Natural killer cell treated with Interleukin-12 subunit alpha and Interleukin-12 subunit beta and Interleukin-15 and Interleukin-18, amount 100 ng/mL, for 72 hours (primary cell): ENCODE measurements at regions not wholly inside any gene's neighbourhood (a gene's known extent, or its start where the extent isn't known, plus 50 kb on each side); places are given as distances from the start of the nearest gene placed in this dataset.
A peak's percentile ranks its signal among the peaks of the same experiment; 100 is the strongest.

Experiments
- ATAC-seq, 2 donors: fragments of 150-1000 bp; cut with Tn5 transposase in 1 of 2; sonication (Bioruptor Pico), chemical (Tn5 transposase) in 1 of 2; 2 replicates each; pipeline ENCODE4 v1.10.0; 2021
- DNase-seq: peaks from one replicate; pipeline ENCODE4 v3.0.0; 2022; ENCODE audit warnings: low spot score
- H3K27ac Mint-ChIP-seq, 2 donors: 1 replicate in 1 of 2; 2 replicates in 1 of 2; pipeline ENCODE4 v1.8.0; 2022; ENCODE audit warnings: mixed read lengths in 2 of 2, mild to moderate bottlenecking in 1 of 2, moderate library complexity in 1 of 2
- H3K27me3 Mint-ChIP-seq, 2 donors: 1 replicate in 1 of 2; 2 replicates in 1 of 2; pipeline ENCODE4 v1.8.0; 2022; ENCODE audit warnings: mixed read lengths in 2 of 2
- H3K36me3 Mint-ChIP-seq: one replicate; pipeline ENCODE4 v1.8.0; 2022; ENCODE audit warnings: mixed read lengths
- H3K4me1 Mint-ChIP-seq, 2 donors: 1 replicate in 1 of 2; 2 replicates in 1 of 2; pipeline ENCODE4 v1.8.0; 2022; ENCODE audit warnings: low read depth in 2 of 2, mixed read lengths in 2 of 2, mild to moderate bottlenecking in 1 of 2
- H3K4me3 Mint-ChIP-seq: one replicate; pipeline ENCODE4 v1.8.0; 2022; ENCODE audit warnings: mixed read lengths
- H3K9me3 Mint-ChIP-seq: 2 replicates; pipeline ENCODE4 v1.8.0; 2022; ENCODE audit warnings: mixed read lengths

DNA sequence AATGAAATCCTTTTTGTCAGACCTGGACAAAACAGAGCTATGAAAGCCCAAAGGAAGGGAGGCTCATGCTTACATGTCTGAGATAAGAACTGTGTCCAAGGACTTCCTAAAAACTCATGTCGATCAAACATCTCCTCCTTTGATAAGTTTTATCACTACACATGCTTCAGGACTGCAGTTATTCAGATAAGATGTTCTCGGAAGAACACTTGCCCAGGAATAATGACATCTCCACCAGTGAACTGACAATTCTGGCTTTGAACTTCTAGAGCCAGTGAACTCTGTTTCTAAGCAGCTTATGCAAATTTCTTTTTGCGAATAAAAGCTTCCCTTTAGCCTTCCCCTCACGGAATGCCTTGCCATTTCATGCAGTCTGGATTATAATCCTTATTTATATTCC lies 561.6 kb downstream of the TBC1D4 start:
- H3K27ac Mint-ChIP-seq, result no peak overlapping the region
- H3K4me3 Mint-ChIP-seq, result no peak overlapping the region
- no peak for DNase-seq
- H3K27me3 Mint-ChIP-seq, result no peaks in the 10 kb centered on the region
- peaks cover 13 to 21% of the 10 kb centered on the region in 2 donors for H3K4me1 Mint-ChIP-seq
- H3K36me3 Mint-ChIP-seq, result peaks cover 5% of the 10 kb centered on the region
- H3K9me3 Mint-ChIP-seq, result peaks cover 5% of the 10 kb centered on the region
- ATAC-seq, result no peak

- no peak for DNase-seq
- Mint-ChIP-seq H3K36me3 (peaks cover 5% of the 10 kb centered on the region), H3K27ac (no peak overlapping the region), H3K27me3 (no peaks in the 10 kb centered on the region), H3K4me1 (peaks cover 13 to 21% of the 10 kb centered on the region in 2 donors), H3K9me3 (peaks cover under 1% of the 10 kb centered on the region), H3K4me3 (no peak overlapping the region)
- ATAC-seq, result peak in 1 of 2 donors; percentile 31
Measured at GRCh38 chr13:74919914-74920313, 562.1 kb downstream of the TBC1D4 start.

- Mint-ChIP-seq H3K4me1 (no peaks in the 10 kb centered on the region), H3K27me3 (no peaks in the 10 kb centered on the region), H3K4me3 (no peak overlapping the region), H3K27ac (no peak overlapping the region), H3K9me3 (no peaks in the 10 kb centered on the region), H3K36me3 (no peaks in the 10 kb centered on the region)
- DNase-seq (no peak), ATAC-seq (no peak)
Measured at GRCh38 chr13:74912898-74913297, 569.1 kb downstream of the TBC1D4 start.

GRCh38 chr13:74910415-74910814 lies 571.6 kb downstream of the TBC1D4 start:
- H3K9me3 Mint-ChIP-seq, result no peaks in the 10 kb centered on the region
- H3K36me3 Mint-ChIP-seq, result no peaks in the 10 kb centered on the region
- H3K4me1 Mint-ChIP-seq, result no peaks in the 10 kb centered on the region
- no peak overlapping the region for H3K4me3 Mint-ChIP-seq
- peaks cover 0 to 2% of the 10 kb centered on the region in 2 donors for H3K27me3 Mint-ChIP-seq
- H3K27ac Mint-ChIP-seq, result no peak overlapping the region
- ATAC-seq (no peak), DNase-seq (no peak)

DNA sequence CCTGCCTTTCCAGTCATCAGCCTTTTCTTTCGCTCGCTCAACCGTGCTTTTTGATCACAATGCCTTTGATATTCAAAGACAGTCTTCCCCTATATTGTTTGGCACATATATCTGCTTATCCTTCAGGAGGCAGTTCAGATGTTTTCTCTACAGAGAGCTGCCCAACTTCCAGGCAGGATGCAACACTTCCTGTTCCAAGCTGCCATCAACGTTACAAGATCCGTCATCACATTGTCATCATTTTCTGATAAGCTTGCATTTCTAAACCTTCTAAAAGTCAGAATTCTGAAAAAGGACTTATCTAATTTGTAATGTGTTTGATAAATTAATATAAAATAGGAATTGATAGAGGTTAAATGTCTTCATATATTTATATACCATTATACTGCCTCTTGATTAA lies 574.2 kb downstream of the TBC1D4 start:
- no peaks in the 10 kb centered on the region for H3K9me3 Mint-ChIP-seq
- H3K4me1 Mint-ChIP-seq, result no peaks in the 10 kb centered on the region
- ATAC-seq (no peak), DNase-seq (no peak)
- no peaks in the 10 kb centered on the region for H3K36me3 Mint-ChIP-seq
- peaks cover 0 to 2% of the 10 kb centered on the region in 2 donors for H3K27me3 Mint-ChIP-seq
- no peak overlapping the region for H3K27ac Mint-ChIP-seq
- H3K4me3 Mint-ChIP-seq, result no peak overlapping the region

DNA sequence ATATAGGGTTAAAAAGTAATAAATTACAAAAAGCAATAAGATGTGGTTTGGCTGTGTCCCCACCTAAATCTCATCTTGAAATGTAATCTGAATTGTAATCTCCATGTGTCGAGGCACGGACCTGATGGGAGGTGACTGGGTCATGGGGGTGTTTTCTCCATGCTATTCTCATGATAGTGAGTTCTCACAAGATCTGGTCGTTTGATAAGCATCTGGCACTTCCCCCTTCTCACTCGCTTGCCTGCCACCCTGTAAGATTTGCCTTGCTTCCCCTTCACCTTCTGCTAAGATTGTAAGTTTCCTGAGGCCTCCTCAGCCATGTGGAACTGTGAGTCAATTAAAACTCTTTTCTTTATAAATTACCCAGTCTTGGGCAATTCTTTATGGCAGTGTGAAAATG lies 577.4 kb downstream of the TBC1D4 start:
- Mint-ChIP-seq H3K9me3 (no peaks in the 10 kb centered on the region), H3K27ac (no peak overlapping the region), H3K4me3 (no peak overlapping the region), H3K27me3 (peaks cover 0 to 2% of the 10 kb centered on the region in 2 donors), H3K36me3 (no peaks in the 10 kb centered on the region), H3K4me1 (no peaks in the 10 kb centered on the region)
- no peak for DNase-seq
- no peak for ATAC-seq

- H3K4me1 Mint-ChIP-seq, result no peaks in the 10 kb centered on the region
- DNase-seq (no peak), ATAC-seq (no peak)
- H3K27me3 Mint-ChIP-seq, result peaks cover 0 to 2% of the 10 kb centered on the region in 2 donors
- no peak overlapping the region for H3K27ac Mint-ChIP-seq
- no peaks in the 10 kb centered on the region for H3K9me3 Mint-ChIP-seq
- no peak overlapping the region for H3K4me3 Mint-ChIP-seq
- no peaks in the 10 kb centered on the region for H3K36me3 Mint-ChIP-seq
Measured at GRCh38 chr13:74895042-74895796, 586.8 kb downstream of the TBC1D4 start.

DNA sequence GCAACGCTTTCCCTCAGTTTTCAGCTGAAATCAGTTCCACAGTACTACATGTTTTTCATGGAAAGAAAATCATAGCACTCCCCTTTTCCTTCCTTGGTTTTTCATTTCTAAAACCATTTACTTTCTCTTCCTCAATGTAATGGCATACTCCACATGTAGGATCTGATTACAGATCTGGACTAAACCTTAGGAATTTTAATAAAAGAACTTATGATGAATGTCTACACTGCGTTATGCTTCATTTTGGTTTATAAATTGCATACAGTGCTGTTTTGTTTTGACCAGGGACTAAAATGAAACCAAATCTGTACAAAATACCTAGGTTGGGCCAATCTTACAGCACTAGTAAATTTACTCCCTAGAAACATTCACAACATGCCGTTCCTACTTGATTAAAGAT lies 589.9 kb downstream of the TBC1D4 start:
- DNase-seq (no peak), ATAC-seq (no peak)
- Mint-ChIP-seq H3K4me3 (no peak overlapping the region), H3K36me3 (no peaks in the 10 kb centered on the region), H3K4me1 (no peaks in the 10 kb centered on the region), H3K27ac (no peak overlapping the region), H3K27me3 (no peaks in the 10 kb centered on the region), H3K9me3 (no peaks in the 10 kb centered on the region)

GRCh38 chr13:74891610-74892009 lies 590.4 kb downstream of the TBC1D4 start:
- Mint-ChIP-seq H3K27me3 (no peaks in the 10 kb centered on the region), H3K4me1 (no peaks in the 10 kb centered on the region), H3K4me3 (no peak overlapping the region), H3K27ac (no peak overlapping the region), H3K36me3 (no peaks in the 10 kb centered on the region), H3K9me3 (no peaks in the 10 kb centered on the region)
- DNase-seq (no peak), ATAC-seq (no peak)

DNA sequence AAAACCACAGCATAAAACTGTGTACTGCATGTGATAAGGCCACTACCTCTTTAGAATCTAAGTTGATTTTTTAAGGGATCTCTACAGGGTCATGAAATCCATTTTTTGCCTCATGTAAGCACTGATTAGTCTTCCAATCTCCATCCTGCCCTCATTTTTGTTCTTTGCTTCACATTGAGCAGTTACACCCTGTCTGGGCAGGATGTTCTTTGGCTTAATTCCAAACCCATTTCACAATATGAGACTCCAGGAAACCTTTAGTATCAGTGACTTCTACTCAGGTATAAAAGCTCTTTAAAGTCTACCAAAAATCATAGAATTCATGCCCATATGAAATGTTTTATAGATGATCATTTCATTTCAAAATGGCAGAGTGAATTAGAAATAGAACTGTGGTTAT lies 592.6 kb downstream of the TBC1D4 start:
- ATAC-seq, result no peak
- H3K36me3 Mint-ChIP-seq, result no peaks in the 10 kb centered on the region

GRCh38 chr13:74886502-74886901 lies 595.5 kb downstream of the TBC1D4 start:
- H3K4me1 Mint-ChIP-seq, result no peaks in the 10 kb centered on the region
- no peaks in the 10 kb centered on the region for H3K36me3 Mint-ChIP-seq
- H3K27me3 Mint-ChIP-seq, result no peaks in the 10 kb centered on the region
- no peak overlapping the region for H3K27ac Mint-ChIP-seq
- H3K4me3 Mint-ChIP-seq, result no peak overlapping the region
- ATAC-seq (no peak), DNase-seq (no peak)
- H3K9me3 Mint-ChIP-seq, result no peaks in the 10 kb centered on the region

More for the DNA sequence above, 592.6 kb downstream of the TBC1D4 start:
- Mint-ChIP-seq H3K4me1 (no peaks in the 10 kb centered on the region), H3K27ac (no peak overlapping the region), H3K9me3 (no peaks in the 10 kb centered on the region), H3K4me3 (no peak overlapping the region), H3K27me3 (no peaks in the 10 kb centered on the region)
- no peak for DNase-seq

GRCh38 chr13:74883834-74884233 lies 598.1 kb downstream of the TBC1D4 start:
- Mint-ChIP-seq H3K9me3 (peaks cover 8% of the 10 kb centered on the region), H3K27me3 (peaks cover 0 to 4% of the 10 kb centered on the region in 2 donors), H3K4me1 (no peaks in the 10 kb centered on the region), H3K36me3 (peaks cover 4% of the 10 kb centered on the region), H3K27ac (no peak overlapping the region), H3K4me3 (no peak overlapping the region)
- no peak for ATAC-seq
- no peak for DNase-seq

DNA sequence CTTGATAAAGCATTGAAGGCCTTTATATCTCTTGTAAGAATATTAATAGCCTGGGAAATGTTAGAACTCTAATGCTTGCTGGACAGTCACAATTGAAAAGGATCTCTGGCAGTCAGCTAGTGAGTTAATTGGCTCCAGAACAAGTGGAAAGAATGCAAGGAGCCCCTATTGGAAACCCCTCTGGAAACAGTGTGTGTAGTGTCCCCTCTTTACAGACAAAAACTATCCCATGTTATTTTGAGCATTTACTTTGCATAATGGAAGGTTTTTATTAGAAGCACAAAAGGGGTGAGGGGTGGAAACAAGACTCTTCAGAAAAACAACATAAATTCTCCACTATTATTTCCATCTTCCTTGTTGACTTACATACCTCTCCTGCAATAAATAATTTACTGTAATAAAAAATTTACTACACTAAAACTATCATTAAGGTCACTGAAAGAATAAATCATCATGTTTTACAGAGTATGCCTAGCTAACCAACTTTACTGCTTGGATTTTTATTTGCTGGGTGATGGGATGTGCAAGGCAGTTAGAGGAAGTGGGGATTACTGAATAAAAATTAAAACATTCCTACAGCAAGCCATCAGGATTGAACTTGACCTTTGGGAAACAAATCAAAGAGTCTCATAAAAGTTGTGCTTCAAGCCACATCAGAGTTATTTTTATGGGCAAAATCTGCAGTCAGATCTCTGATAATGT lies 610.4 kb downstream of the TBC1D4 start:
- DNase-seq, result no peak
- Mint-ChIP-seq H3K27ac (no peak overlapping the region), H3K36me3 (peaks cover 6% of the 10 kb centered on the region), H3K27me3 (no peaks in the 10 kb centered on the region), H3K9me3 (peaks cover 10% of the 10 kb centered on the region), H3K4me1 (no peaks in the 10 kb centered on the region), H3K4me3 (no peak overlapping the region)
- no peak for ATAC-seq

DNA sequence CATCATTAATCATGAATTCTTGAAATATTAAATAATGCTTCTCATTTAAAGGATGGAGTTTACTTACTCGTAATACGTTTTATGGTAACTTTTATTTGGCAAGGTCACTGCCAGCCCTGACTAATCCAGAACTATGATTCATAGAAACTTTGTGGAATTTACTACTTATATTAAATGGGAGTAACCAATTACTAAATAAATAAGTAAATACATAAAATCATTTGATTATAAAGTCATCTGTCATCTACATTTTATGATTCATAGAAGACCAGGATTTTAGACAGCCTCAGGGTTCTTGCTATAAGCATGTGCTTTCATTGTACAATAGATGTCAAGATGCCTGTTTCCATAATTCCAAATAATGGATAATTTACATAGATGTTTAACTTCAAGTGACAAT lies 611.1 kb downstream of the TBC1D4 start:
- no peaks in the 10 kb centered on the region for H3K27me3 Mint-ChIP-seq
- H3K9me3 Mint-ChIP-seq, result peaks cover 10% of the 10 kb centered on the region
- H3K4me1 Mint-ChIP-seq, result no peaks in the 10 kb centered on the region
- no peak overlapping the region for H3K27ac Mint-ChIP-seq
- DNase-seq (no peak), ATAC-seq (no peak)
- peaks cover 6% of the 10 kb centered on the region for H3K36me3 Mint-ChIP-seq
- H3K4me3 Mint-ChIP-seq, result no peak overlapping the region
